HEK293 (cell line): ENCODE measurements at regions not wholly inside any gene's neighbourhood (a gene's known extent, or its start where the extent isn't known, plus 50 kb on each side); places are given as distances from the start of the nearest gene placed in this dataset.
"Not testable (repeated sequence)": the region's sequence is repeated elsewhere in the genome, so short reads cannot be mapped to it uniquely, and the experiment has no call there.

Experiments
- CTCF ChIA-PET: fragments of 350-600 bp; formaldehyde crosslinking; extraction: SDS; loops from one replicate; lab custom pipeline; 2021; ENCODE audit warnings: antibody characterized with exemption; lab: Yijun Ruan, JAX
- POLR2A ChIA-PET: fragments of 300-600 bp; formaldehyde crosslinking; extraction: SDS; loops from one replicate; lab custom pipeline; 2020; ENCODE audit warnings: antibody characterized with exemption, inconsistent platforms; lab: Yijun Ruan, JAX
- H3K27ac ChIP-seq: fragments of 200-500 bp; sonication (Bioruptor generic); 2 replicates; pipeline ENCODE4 v1.5.1; 2014; ENCODE audit warnings: low read depth, low read length, control low read depth, inconsistent platforms; ENCODE audit errors: extremely low read depth
- H3K36me3 ChIP-seq, 2 experiments: fragments of 200-500 bp in 1 of 2; sonication (Bioruptor generic) in 1 of 2; 1 replicate in 1 of 2; 2 replicates in 1 of 2; pipeline ENCODE4 v1.5.1; 2014 to 2017; ENCODE audit warnings: inconsistent platforms in 2 of 2, low read length in 2 of 2; ENCODE audit not compliant: control insufficient read depth in 2 of 2, insufficient read depth in 1 of 2
- H3K4me1 ChIP-seq: fragments of 200-500 bp; sonication (Bioruptor generic); 2 replicates; pipeline ENCODE4 v1.5.1; 2014; ENCODE audit warnings: mild to moderate bottlenecking, low read length, inconsistent platforms; ENCODE audit not compliant: control insufficient read depth, insufficient read depth
- H3K4me3 ChIP-seq: 2 replicates; pipeline ENCODE4 v1.5.1; 2011; ENCODE audit warnings: low read depth, mild to moderate bottlenecking, control low read depth, low read length, moderate library complexity
- H3K9me3 ChIP-seq: fragments of 200-500 bp; sonication (Bioruptor generic); 2 replicates; pipeline ENCODE4 v1.5.1; 2014; ENCODE audit warnings: low read depth, low read length, inconsistent platforms; ENCODE audit not compliant: control insufficient read depth, insufficient read depth
- EGR2 ChIP-seq: fragments of 450-650 bp; formaldehyde crosslinking; IDR thresholded peaks from 2 replicates; pipeline ENCODE4 v1.5.1; 2016; ENCODE audit warnings: low read depth, missing biosample characterization, missing genetic modification characterization
- KLF10 ChIP-seq: fragments of 450-650 bp; IDR thresholded peaks from 2 replicates; pipeline ENCODE4 v1.5.1; 2018; ENCODE audit warnings: missing biosample characterization, mild to moderate bottlenecking, missing genetic modification characterization
- OVOL3 ChIP-seq: fragments of 450-650 bp; formaldehyde crosslinking; IDR thresholded peaks from 2 replicates; pipeline ENCODE4 v1.5.1; 2016; ENCODE audit warnings: missing biosample characterization, missing genetic modification characterization
- ZBTB48 ChIP-seq: fragments of 450-650 bp; formaldehyde crosslinking; IDR thresholded peaks from 2 replicates; pipeline ENCODE4 v1.5.1; 2016; ENCODE audit warnings: missing biosample characterization, missing genetic modification characterization
- ZFHX2 ChIP-seq: fragments of 450-650 bp; formaldehyde crosslinking; conservative IDR thresholded peaks from 2 replicates; pipeline ENCODE4 v1.5.1; 2016; ENCODE audit warnings: missing biosample characterization, missing genetic modification characterization
- ZNF132 ChIP-seq: fragments of 450-650 bp; formaldehyde crosslinking; IDR thresholded peaks from 2 replicates; pipeline ENCODE4 v1.5.1; 2017; ENCODE audit warnings: missing biosample characterization, missing genetic modification characterization, borderline replicate concordance
- ZNF311 ChIP-seq: fragments of 450-650 bp; formaldehyde crosslinking; IDR thresholded peaks from 2 replicates; pipeline ENCODE4 v1.5.1; 2017; ENCODE audit warnings: missing biosample characterization, missing genetic modification characterization, borderline replicate concordance
- ZNF335 ChIP-seq: fragments of 450-650 bp; formaldehyde crosslinking; conservative IDR thresholded peaks from 2 replicates; pipeline ENCODE4 v1.5.1; 2016; ENCODE audit warnings: missing biosample characterization, missing genetic modification characterization
- ZNF391 ChIP-seq: fragments of 450-650 bp; formaldehyde crosslinking; IDR thresholded peaks from 2 replicates; pipeline ENCODE4 v1.5.1; 2016; ENCODE audit warnings: low read depth, missing biosample characterization, missing genetic modification characterization, borderline replicate concordance
- ZNF423 ChIP-seq: fragments of 450-650 bp; formaldehyde crosslinking; IDR thresholded peaks from 2 replicates; pipeline ENCODE4 v1.5.1; 2016; ENCODE audit warnings: missing biosample characterization, missing genetic modification characterization
- ZNF549 ChIP-seq: fragments of 450-650 bp; IDR thresholded peaks from 2 replicates; pipeline ENCODE4 v1.5.1; 2018; ENCODE audit warnings: missing biosample characterization, missing genetic modification characterization, mild to moderate bottlenecking, inconsistent platforms, moderate library complexity
- ZNF654 ChIP-seq: fragments of 450-650 bp; formaldehyde crosslinking; IDR thresholded peaks from 2 replicates; pipeline ENCODE4 v1.5.1; 2016; ENCODE audit warnings: low read depth, missing biosample characterization, missing genetic modification characterization
- ZNF707 ChIP-seq: fragments of 450-650 bp; formaldehyde crosslinking; IDR thresholded peaks from 2 replicates; pipeline ENCODE4 v1.5.1; 2016; ENCODE audit warnings: missing biosample characterization, missing genetic modification characterization
- ZNF76 ChIP-seq: fragments of 450-650 bp; formaldehyde crosslinking; IDR thresholded peaks from 2 replicates; pipeline ENCODE4; 2016; ENCODE audit warnings: low read depth, missing biosample characterization, missing genetic modification characterization, borderline replicate concordance
- ZSCAN30 ChIP-seq: fragments of 450-650 bp; IDR thresholded peaks from 2 replicates; pipeline ENCODE4 v1.5.1; 2018; ENCODE audit warnings: missing biosample characterization, mild to moderate bottlenecking, missing genetic modification characterization, moderate library complexity
- TF ChIP-seq, protein P1 (sequence below): fragments of 450-650 bp; formaldehyde crosslinking; IDR thresholded peaks from 2 replicates; pipeline ENCODE4 v1.5.1; 2016; ENCODE audit warnings: missing biosample characterization, missing genetic modification characterization, borderline replicate concordance
- TF ChIP-seq, protein P2 (sequence below): fragments of 450-650 bp; formaldehyde crosslinking; IDR thresholded peaks from 2 replicates; pipeline ENCODE4 v1.5.1; 2016; ENCODE audit warnings: missing biosample characterization, missing genetic modification characterization, borderline replicate concordance

DNA sequence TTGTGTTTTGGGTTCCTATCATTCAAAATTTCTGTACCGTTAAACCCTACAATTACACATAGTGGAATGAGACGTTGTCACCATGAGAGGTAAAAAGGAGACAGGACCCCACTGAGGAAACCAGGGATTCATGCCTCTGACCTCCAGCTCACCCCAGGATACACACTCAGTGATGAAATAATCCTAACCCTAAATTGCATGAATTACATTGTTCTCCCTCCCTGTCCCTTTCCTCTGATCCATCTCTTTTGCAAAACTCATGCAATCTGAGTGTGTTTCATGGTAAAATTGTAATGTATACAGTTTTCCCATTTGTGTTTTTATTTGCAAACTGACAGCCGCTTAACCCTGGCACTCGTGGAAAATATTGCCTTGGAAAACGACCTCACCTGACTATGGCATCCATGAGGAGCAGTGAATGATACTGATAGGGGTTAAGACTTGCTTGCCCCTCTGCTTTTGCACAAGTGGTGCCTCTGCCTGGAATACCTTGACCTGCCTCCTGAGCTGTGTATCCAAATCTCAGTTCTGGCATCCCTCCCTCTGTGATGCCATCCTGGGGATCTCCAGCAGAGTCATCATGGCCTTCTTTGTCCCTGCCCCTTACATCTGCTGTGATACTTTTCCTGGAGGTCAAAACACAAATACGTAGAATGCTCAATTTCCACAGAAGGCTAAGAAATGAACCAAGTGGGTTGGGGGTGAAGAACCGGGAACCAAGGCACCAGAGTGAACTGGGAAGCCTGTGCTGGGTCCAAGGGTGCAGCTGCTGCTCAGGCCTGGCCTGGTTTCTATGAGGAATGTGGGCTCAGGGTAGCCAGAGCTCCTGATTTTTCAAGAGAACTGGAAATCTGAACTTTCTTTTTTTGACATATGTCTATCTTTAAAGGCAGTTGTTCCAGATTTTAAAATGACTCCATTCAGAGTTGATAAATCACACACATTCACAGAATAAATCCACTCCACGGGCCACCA is 211.6 kb upstream of the ZNF217 start (continued):
- TF ChIP-seq ZNF335 (tag by site-specific recombination) = no peak
- TF ChIP-seq ZFHX2 (tag by site-specific recombination) = no peak
- TF ChIP-seq, protein P1, sequence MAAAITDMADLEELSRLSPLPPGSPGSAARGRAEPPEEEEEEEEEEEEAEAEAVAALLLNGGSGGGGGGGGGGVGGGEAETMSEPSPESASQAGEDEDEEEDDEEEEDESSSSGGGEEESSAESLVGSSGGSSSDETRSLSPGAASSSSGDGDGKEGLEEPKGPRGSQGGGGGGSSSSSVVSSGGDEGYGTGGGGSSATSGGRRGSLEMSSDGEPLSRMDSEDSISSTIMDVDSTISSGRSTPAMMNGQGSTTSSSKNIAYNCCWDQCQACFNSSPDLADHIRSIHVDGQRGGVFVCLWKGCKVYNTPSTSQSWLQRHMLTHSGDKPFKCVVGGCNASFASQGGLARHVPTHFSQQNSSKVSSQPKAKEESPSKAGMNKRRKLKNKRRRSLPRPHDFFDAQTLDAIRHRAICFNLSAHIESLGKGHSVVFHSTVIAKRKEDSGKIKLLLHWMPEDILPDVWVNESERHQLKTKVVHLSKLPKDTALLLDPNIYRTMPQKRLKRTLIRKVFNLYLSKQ = no peak

DNA sequence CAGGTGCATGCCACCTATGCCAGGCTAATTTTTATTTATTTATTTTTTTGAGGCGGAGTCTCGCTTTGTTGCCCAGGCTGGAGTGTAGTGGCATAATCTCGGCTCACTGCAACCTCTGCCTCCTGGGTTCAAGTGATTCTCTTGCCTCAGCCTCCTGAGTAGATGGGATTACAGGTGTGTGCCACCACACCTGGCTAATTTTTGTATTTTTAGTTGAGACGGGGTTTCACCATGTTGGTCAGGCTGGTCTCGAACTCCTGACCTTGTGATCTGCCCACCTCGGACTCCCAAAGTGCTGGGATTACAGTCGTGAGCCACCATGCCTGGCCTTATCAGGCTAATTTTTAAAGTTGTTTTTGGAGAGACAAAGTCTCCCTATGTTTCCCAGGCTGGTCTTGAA is 210.7 kb upstream of the ZNF217 start:
- H3K4me1 ChIP-seq, H3K36me3 ChIP-seq, POLR2A ChIA-PET, H3K9me3 ChIP-seq, H3K27ac ChIP-seq, H3K4me3 ChIP-seq, CTCF ChIA-PET: not testable (repeated sequence)

DNA sequence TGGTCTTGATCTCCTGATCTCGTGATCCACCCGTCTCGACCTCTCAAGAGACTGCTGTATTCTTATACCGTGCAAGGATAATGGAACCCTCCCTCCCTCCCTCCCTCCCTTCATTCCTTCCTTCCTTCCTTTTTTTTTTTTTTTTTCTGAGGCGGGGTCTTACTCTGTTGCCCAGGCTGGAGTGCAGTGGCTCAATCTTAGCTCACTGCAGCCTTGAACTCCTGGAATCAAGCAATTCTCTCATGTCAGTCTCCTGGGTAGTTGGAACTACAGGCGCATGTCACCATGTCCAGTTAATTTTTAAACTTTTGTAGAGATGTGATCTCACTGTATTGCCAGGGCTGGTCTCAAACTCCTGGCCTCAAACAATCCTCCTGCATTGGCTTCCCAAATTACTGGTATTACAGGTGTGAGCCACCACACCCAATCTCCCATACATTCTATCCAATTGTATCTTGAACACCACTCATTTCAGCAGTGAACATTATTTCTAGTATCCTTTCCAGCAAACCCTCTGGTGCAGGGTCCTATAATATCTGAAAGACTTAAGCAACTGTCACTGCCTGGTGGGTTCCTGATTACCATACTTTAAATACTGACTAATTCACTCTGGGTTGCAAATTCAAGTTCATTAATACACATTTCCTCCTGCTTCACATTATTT is 210.0 kb upstream of the ZNF217 start:
- no peaks in the 10 kb centered on the region for H3K36me3 ChIP-seq
- CTCF ChIA-PET = no interaction called here

More for the DNA sequence above, 210.0 kb upstream of the ZNF217 start:
- H3K4me3 ChIP-seq = no peak overlapping the region
- no peaks in the 10 kb centered on the region for H3K9me3 ChIP-seq
- TF ChIP-seq ZNF391 (tag by site-specific recombination) = no peak
- no peak for TF ChIP-seq ZNF132 (tag by site-specific recombination)
- no peak for TF ChIP-seq ZNF76
- no peak for TF ChIP-seq EGR2 (tag by site-specific recombination)
- no peak for TF ChIP-seq ZNF423 (tag by site-specific recombination)
- TF ChIP-seq ZNF311 (tag by site-specific recombination) = no peak
- no peak for TF ChIP-seq ZNF654 (tag by site-specific recombination)
- TF ChIP-seq, protein P2, sequence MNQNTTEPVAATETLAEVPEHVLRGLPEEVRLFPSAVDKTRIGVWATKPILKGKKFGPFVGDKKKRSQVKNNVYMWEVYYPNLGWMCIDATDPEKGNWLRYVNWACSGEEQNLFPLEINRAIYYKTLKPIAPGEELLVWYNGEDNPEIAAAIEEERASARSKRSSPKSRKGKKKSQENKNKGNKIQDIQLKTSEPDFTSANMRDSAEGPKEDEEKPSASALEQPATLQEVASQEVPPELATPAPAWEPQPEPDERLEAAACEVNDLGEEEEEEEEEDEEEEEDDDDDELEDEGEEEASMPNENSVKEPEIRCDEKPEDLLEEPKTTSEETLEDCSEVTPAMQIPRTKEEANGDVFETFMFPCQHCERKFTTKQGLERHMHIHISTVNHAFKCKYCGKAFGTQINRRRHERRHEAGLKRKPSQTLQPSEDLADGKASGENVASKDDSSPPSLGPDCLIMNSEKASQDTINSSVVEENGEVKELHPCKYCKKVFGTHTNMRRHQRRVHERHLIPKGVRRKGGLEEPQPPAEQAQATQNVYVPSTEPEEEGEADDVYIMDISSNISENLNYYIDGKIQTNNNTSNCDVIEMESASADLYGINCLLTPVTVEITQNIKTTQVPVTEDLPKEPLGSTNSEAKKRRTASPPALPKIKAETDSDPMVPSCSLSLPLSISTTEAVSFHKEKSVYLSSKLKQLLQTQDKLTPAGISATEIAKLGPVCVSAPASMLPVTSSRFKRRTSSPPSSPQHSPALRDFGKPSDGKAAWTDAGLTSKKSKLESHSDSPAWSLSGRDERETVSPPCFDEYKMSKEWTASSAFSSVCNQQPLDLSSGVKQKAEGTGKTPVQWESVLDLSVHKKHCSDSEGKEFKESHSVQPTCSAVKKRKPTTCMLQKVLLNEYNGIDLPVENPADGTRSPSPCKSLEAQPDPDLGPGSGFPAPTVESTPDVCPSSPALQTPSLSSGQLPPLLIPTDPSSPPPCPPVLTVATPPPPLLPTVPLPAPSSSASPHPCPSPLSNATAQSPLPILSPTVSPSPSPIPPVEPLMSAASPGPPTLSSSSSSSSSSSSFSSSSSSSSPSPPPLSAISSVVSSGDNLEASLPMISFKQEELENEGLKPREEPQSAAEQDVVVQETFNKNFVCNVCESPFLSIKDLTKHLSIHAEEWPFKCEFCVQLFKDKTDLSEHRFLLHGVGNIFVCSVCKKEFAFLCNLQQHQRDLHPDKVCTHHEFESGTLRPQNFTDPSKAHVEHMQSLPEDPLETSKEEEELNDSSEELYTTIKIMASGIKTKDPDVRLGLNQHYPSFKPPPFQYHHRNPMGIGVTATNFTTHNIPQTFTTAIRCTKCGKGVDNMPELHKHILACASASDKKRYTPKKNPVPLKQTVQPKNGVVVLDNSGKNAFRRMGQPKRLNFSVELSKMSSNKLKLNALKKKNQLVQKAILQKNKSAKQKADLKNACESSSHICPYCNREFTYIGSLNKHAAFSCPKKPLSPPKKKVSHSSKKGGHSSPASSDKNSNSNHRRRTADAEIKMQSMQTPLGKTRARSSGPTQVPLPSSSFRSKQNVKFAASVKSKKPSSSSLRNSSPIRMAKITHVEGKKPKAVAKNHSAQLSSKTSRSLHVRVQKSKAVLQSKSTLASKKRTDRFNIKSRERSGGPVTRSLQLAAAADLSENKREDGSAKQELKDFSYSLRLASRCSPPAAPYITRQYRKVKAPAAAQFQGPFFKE (tag by site-specific recombination) = no peak
- TF ChIP-seq ZBTB48 (tag by site-specific recombination) = no peak
- TF ChIP-seq ZNF549 (tag by site-specific recombination) = no peak
- TF ChIP-seq ZSCAN30 (tag by site-specific recombination) = no peak
- no peak for TF ChIP-seq KLF10
- no peak for TF ChIP-seq ZNF707 (tag by site-specific recombination)
- no peak for TF ChIP-seq OVOL3 (tag by site-specific recombination)
- no peaks in the 10 kb centered on the region for H3K4me1 ChIP-seq
- no peak overlapping the region for H3K27ac ChIP-seq
- POLR2A ChIA-PET = no interaction called here
